ENCODE measurements at regions not wholly inside any gene's neighbourhood (a gene's known extent, or its start where the extent isn't known, plus 50 kb on each side); places are given as distances from the start of the nearest gene placed in this dataset.

DNA sequence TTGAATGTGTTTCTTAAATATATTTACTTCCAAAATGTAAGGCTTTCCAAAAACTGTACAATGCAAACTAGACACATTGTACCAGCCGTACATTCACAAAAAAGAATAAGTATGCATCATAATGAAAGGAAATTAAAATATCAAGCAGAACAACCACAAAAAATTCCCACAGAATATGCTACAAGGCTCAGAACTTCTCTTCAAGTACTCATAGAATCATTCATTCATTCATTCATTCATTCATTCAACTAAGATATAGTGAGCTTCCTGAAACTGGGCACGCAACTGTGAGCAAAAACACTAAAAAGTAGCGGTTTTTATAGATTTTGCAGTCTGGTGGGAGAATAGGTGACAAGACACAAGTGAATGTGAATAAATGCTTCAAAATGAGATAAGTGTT lies 690.1 kb downstream of the KCNA4 start:
- no peak overlapping the region for H3K27ac Mint-ChIP-seq
- no peak overlapping the region for H3K27ac ChIP-seq (ENCODE audit: insufficient read depth, low read length, poor library complexity, severe bottlenecking)
- peaks cover 0 to 22% (median 4%) of the 10 kb centered on the region in 7 donors for H3K9me3 Mint-ChIP-seq
- H3K36me3 ChIP-seq (ENCODE audit: control insufficient read depth, insufficient read depth, low read length): no peaks in the 10 kb centered on the region
- no peak overlapping the region for H3K4me3 ChIP-seq (ENCODE audit: low read depth, low read length)
- no peak overlapping the region for H3K4me3 Mint-ChIP-seq
- no peaks in the 10 kb centered on the region for H3K36me3 Mint-ChIP-seq
- H3K9me3 ChIP-seq (ENCODE audit: control insufficient read depth in 2 of 2, low read length in 2 of 2): peaks cover 0 to 1% of the 10 kb centered on the region in 2 experiments
- no peak for ATAC-seq (ENCODE audit: low read depth in 2 of 2)
- H3K27me3 ChIP-seq (ENCODE audit: control insufficient read depth, insufficient read depth, low read length): no peaks in the 10 kb centered on the region
- H3K27me3 Mint-ChIP-seq: no peaks in the 10 kb centered on the region
- no peaks in the 10 kb centered on the region for H3K4me1 Mint-ChIP-seq
- DNase-seq: no peak
- no peaks in the 10 kb centered on the region for H3K4me1 ChIP-seq (ENCODE audit: control insufficient read depth, insufficient read depth, low read length, poor library complexity, severe bottlenecking)

DNA sequence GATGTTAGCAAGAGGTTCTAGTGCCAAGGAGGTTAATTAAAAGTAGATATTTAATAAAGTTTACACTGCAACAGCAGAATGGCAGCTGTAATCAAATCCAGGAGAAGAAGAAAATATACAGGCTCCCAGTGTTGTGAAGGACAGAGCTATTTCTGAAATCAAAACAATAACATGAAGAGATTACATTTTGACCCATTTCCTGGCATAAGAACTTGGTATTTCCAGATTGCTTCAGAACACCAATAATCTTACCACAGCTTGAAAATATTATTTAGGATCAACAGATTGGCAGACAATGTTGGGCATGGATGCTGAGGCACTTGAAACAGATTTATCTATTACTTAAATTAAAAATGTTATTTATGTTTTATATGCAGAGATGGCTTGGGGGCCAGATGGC lies 692.5 kb downstream of the KCNA4 start:
- no peak overlapping the region for H3K4me3 Mint-ChIP-seq
- H3K27ac ChIP-seq (ENCODE audit: insufficient read depth, low read length, poor library complexity, severe bottlenecking): no peak overlapping the region
- no peak overlapping the region for H3K4me3 ChIP-seq (ENCODE audit: low read depth, low read length)
- H3K4me1 Mint-ChIP-seq: no peaks in the 10 kb centered on the region
- no peaks in the 10 kb centered on the region for H3K36me3 ChIP-seq (ENCODE audit: control insufficient read depth, insufficient read depth, low read length)
- no peak overlapping the region for H3K27ac Mint-ChIP-seq
- no peaks in the 10 kb centered on the region for H3K36me3 Mint-ChIP-seq
- no peaks in the 10 kb centered on the region for H3K27me3 Mint-ChIP-seq
- ATAC-seq (ENCODE audit: low read depth in 2 of 2) (no peak), DNase-seq (no peak)
- H3K27me3 ChIP-seq (ENCODE audit: control insufficient read depth, insufficient read depth, low read length): no peaks in the 10 kb centered on the region
- H3K9me3 Mint-ChIP-seq: peaks cover 0 to 20% (median 6%) of the 10 kb centered on the region in 7 donors
- peaks cover 0 to 1% of the 10 kb centered on the region in 2 experiments for H3K9me3 ChIP-seq (ENCODE audit: control insufficient read depth in 2 of 2, low read length in 2 of 2)
- H3K4me1 ChIP-seq (ENCODE audit: control insufficient read depth, insufficient read depth, low read length, poor library complexity, severe bottlenecking): no peaks in the 10 kb centered on the region

DNA sequence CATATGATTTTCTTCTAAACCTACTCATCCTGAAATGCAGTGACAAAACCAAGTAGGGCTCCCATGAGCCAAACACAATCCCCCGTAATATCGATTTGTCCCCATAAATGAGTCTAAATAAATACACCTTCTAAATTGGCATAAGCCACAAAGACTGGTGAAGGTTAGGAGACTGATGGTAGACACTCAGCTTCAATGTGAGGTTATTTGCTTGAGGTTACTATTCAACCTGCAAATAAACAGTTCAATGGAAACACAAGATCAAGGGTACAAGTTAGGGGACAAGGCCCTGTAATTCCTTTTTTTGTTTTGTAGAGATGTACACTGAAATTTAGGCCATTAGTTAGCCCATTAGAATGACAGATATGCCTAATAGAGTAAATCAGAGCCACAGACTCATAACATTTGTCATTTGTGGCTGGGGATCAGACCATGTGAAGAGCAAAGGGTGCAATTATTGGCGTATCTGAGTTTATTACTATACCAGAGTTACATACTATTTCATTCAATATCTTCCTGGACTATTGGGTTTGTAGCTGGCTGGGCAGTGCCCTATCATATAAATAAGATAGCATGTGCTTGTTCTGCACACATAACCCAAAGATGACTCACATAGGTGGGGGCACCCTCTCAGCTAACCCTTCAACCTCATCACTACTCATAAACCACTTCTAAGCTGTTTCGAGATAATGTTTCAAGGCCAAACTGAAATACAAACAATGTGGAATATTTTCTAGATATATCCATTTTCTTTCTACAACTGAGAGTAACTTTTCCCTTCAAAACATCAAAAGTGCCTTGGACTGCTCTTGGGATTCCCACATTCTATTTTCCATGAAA lies 695.3 kb downstream of the KCNA4 start:
- DNase-seq (no peak), ATAC-seq (ENCODE audit: low read depth in 2 of 2) (no peak)
- Mint-ChIP-seq H3K4me3 (no peak overlapping the region), H3K9me3 (peaks cover 0 to 19% (median 6%) of the 10 kb centered on the region in 7 donors), H3K27ac (no peak overlapping the region), H3K36me3 (no peaks in the 10 kb centered on the region), H3K4me1 (no peaks in the 10 kb centered on the region), H3K27me3 (no peaks in the 10 kb centered on the region)
- Histone ChIP-seq H3K4me1 (ENCODE audit: control insufficient read depth, insufficient read depth, low read length, poor library complexity, severe bottlenecking) (no peaks in the 10 kb centered on the region), H3K27ac (ENCODE audit: insufficient read depth, low read length, poor library complexity, severe bottlenecking) (no peak overlapping the region), H3K36me3 (ENCODE audit: control insufficient read depth, insufficient read depth, low read length) (no peaks in the 10 kb centered on the region), H3K27me3 (ENCODE audit: control insufficient read depth, insufficient read depth, low read length) (no peaks in the 10 kb centered on the region), H3K4me3 (ENCODE audit: low read depth, low read length) (no peak overlapping the region), H3K9me3 (ENCODE audit: control insufficient read depth in 2 of 2, low read length in 2 of 2) (peaks cover 0 to 1% of the 10 kb centered on the region in 2 experiments)

DNA sequence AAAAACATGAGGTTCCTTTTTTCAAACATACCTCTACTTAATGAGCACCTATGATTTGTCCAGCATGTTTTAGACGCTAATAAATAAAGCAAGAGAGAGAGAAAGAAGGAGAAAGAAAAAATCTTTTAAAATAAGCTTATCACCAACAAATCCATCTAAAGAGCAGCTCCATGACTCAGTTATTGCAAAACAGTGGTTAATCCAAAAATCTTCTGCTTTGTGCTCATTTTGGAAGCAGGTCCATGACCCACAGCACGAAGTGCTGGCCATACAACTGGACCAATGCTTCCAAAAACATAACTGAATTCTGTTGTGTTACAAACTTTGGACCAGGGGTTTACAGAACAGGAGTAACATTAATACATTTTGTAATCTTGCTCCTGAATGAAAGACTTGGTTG lies 696.6 kb downstream of the KCNA4 start:
- H3K27ac Mint-ChIP-seq: no peak overlapping the region
- DNase-seq (no peak), ATAC-seq (ENCODE audit: low read depth in 2 of 2) (no peak)
- no peaks in the 10 kb centered on the region for H3K4me1 Mint-ChIP-seq
- Histone ChIP-seq H3K4me1 (ENCODE audit: control insufficient read depth, insufficient read depth, low read length, poor library complexity, severe bottlenecking) (no peaks in the 10 kb centered on the region), H3K27ac (ENCODE audit: insufficient read depth, low read length, poor library complexity, severe bottlenecking) (no peak overlapping the region), H3K9me3 (ENCODE audit: control insufficient read depth in 2 of 2, low read length in 2 of 2) (no peaks in the 10 kb centered on the region), H3K36me3 (ENCODE audit: control insufficient read depth, insufficient read depth, low read length) (no peaks in the 10 kb centered on the region), H3K4me3 (ENCODE audit: low read depth, low read length) (no peak overlapping the region), H3K27me3 (ENCODE audit: control insufficient read depth, insufficient read depth, low read length) (no peaks in the 10 kb centered on the region)
- peaks cover 0 to 22% (median 6%) of the 10 kb centered on the region in 7 donors for H3K9me3 Mint-ChIP-seq
- no peaks in the 10 kb centered on the region for H3K27me3 Mint-ChIP-seq
- H3K4me3 Mint-ChIP-seq: no peak overlapping the region
- no peaks in the 10 kb centered on the region for H3K36me3 Mint-ChIP-seq

DNA sequence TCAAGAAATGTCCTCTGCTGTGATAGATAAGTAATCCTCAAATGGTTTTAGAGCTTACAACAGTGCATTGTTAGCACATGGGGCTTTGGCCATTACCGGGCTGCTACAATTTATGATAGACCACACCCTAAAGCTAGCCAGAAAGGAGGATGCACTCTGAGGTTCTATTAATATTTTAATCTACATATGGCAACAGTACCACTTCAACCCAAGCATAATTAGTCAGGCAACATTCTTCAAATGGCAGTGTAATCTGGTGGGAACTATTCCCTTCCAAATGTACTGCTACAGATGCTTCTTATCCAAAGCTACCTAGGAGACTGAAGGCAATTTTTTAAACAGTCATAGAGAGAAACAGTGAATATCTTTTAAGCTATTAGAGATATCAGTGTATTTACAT lies 697.6 kb downstream of the KCNA4 start:
- Histone ChIP-seq H3K27ac (ENCODE audit: insufficient read depth, low read length, poor library complexity, severe bottlenecking) (no peak overlapping the region), H3K4me1 (ENCODE audit: control insufficient read depth, insufficient read depth, low read length, poor library complexity, severe bottlenecking) (no peaks in the 10 kb centered on the region), H3K36me3 (ENCODE audit: control insufficient read depth, insufficient read depth, low read length) (no peaks in the 10 kb centered on the region), H3K27me3 (ENCODE audit: control insufficient read depth, insufficient read depth, low read length) (no peaks in the 10 kb centered on the region), H3K4me3 (ENCODE audit: low read depth, low read length) (no peak overlapping the region), H3K9me3 (ENCODE audit: control insufficient read depth in 2 of 2, low read length in 2 of 2) (no peaks in the 10 kb centered on the region)
- Mint-ChIP-seq H3K27ac (no peak overlapping the region), H3K36me3 (no peaks in the 10 kb centered on the region), H3K9me3 (peaks cover 0 to 24% (median 6%) of the 10 kb centered on the region in 7 donors), H3K4me1 (no peaks in the 10 kb centered on the region), H3K4me3 (no peak overlapping the region), H3K27me3 (no peaks in the 10 kb centered on the region)
- no peak for ATAC-seq (ENCODE audit: low read depth in 2 of 2)
- no peak for DNase-seq

DNA sequence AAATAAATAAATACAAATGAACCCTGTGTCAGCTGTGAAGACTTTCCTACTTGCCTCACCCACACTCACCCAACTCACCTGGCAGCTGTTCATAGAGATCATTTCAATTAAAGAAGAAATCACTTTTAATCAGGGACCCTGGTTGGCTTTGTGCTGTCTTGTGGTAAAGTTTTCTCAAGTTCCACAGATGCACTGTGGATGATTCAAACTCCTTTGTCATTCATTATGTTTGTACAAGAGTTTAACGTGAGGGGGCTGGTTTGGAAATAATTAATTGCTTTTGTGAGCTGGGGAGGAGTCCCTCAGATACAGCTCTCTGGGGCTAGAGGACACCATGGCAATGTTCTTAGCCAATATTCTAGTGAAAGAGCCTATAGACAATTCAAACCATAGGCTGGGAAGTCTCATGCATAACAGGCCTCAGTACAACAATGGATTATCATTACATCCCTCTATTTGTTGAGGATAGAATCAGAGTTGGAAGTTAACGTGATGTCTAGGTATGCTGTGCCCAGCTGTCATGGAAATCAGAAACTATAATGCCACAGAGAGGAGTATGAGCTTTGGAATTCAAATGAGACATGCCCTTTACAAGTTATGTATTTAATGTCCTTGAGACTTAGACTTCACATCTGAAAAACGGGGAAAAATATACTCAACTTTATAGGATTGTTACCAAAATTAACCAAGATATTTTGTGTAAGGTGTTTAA lies 698.5 kb downstream of the KCNA4 start:
- H3K36me3 Mint-ChIP-seq: no peaks in the 10 kb centered on the region
- DNase-seq: no peak
- H3K27me3 Mint-ChIP-seq: no peaks in the 10 kb centered on the region
- no peak overlapping the region for H3K4me3 ChIP-seq (ENCODE audit: low read depth, low read length)
- H3K4me1 Mint-ChIP-seq: no peaks in the 10 kb centered on the region
- no peaks in the 10 kb centered on the region for H3K4me1 ChIP-seq (ENCODE audit: control insufficient read depth, insufficient read depth, low read length, poor library complexity, severe bottlenecking)
- H3K27ac Mint-ChIP-seq: no peak overlapping the region
- no peaks in the 10 kb centered on the region for H3K27me3 ChIP-seq (ENCODE audit: control insufficient read depth, insufficient read depth, low read length)
- H3K27ac ChIP-seq (ENCODE audit: insufficient read depth, low read length, poor library complexity, severe bottlenecking): no peak overlapping the region
- H3K9me3 ChIP-seq (ENCODE audit: control insufficient read depth in 2 of 2, low read length in 2 of 2): peaks cover 0 to 2% of the 10 kb centered on the region in 2 experiments
- no peaks in the 10 kb centered on the region for H3K36me3 ChIP-seq (ENCODE audit: control insufficient read depth, insufficient read depth, low read length)
- no peak for ATAC-seq (ENCODE audit: low read depth in 2 of 2)
- H3K9me3 Mint-ChIP-seq: peaks cover 0 to 20% (median 6%) of the 10 kb centered on the region in 7 donors
- H3K4me3 Mint-ChIP-seq: no peak overlapping the region

DNA sequence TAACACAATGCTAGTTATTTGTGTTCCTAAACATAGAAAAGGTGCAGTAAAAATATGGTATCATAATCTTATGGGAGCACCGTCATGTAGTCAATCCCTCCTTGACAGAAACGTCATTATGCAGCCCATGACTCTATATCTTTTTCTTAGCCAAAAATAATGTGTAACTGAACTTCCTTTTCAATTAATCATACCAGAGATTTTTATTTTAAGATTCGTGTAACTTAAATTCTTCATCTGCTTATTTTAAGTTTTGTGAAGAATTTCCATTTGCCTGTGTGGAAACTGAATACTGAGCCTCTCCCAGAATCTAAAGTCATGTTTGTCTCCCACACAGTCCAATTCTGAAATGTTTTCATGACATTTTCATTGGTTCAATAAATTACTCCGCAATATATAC lies 699.1 kb downstream of the KCNA4 start:
- Histone ChIP-seq H3K4me1 (ENCODE audit: control insufficient read depth, insufficient read depth, low read length, poor library complexity, severe bottlenecking) (no peaks in the 10 kb centered on the region), H3K27ac (ENCODE audit: insufficient read depth, low read length, poor library complexity, severe bottlenecking) (no peak overlapping the region), H3K27me3 (ENCODE audit: control insufficient read depth, insufficient read depth, low read length) (no peaks in the 10 kb centered on the region), H3K4me3 (ENCODE audit: low read depth, low read length) (no peak overlapping the region), H3K36me3 (ENCODE audit: control insufficient read depth, insufficient read depth, low read length) (no peaks in the 10 kb centered on the region), H3K9me3 (ENCODE audit: control insufficient read depth in 2 of 2, low read length in 2 of 2) (peaks cover 0 to 2% of the 10 kb centered on the region in 2 experiments)
- Mint-ChIP-seq H3K4me3 (no peak overlapping the region), H3K9me3 (peaks cover 0 to 17% (median 4%) of the 10 kb centered on the region in 7 donors), H3K27me3 (no peaks in the 10 kb centered on the region), H3K36me3 (no peaks in the 10 kb centered on the region), H3K4me1 (no peaks in the 10 kb centered on the region), H3K27ac (no peak overlapping the region)
- no peak for DNase-seq
- ATAC-seq (ENCODE audit: low read depth in 2 of 2): no peak
